H1 (cell line): ENCODE measurements at regions not wholly inside any gene's neighbourhood (a gene's known extent, or its start where the extent isn't known, plus 50 kb on each side); places are given as distances from the start of the nearest gene placed in this dataset.

ENCODE experiments used
- EP300 ChIP-seq, 2 experiments: IDR thresholded peaks; 1 replicate in 1 of 2; 2 replicates in 1 of 2; pipeline ENCODE4 v1.6.1; 2011 to 2012; ENCODE audit warnings: low read depth in 2 of 2, low read length in 2 of 2, mild to moderate bottlenecking in 2 of 2, borderline replicate concordance in 1 of 2, inconsistent platforms in 1 of 2, moderate library complexity in 1 of 2
- EZH2 ChIP-seq: fragments of 200-600 bp; sonication (generic); IDR thresholded peaks from 2 replicates; pipeline ENCODE4 v1.7.1; 2012; ENCODE audit warnings: low read depth, mild to moderate bottlenecking, moderate library complexity, low read length, inconsistent platforms; ENCODE audit not compliant: severe bottlenecking
- GABPA ChIP-seq: IDR thresholded peaks from 2 replicates; pipeline ENCODE4 v1.6.1; 2011; ENCODE audit warnings: mild to moderate bottlenecking, low read length, moderate library complexity, borderline replicate concordance; ENCODE audit not compliant: insufficient read depth
- HDAC6 ChIP-seq: IDR thresholded peaks from one replicate; pipeline ENCODE4 v1.7.1; 2012; ENCODE audit warnings: low read depth, mild to moderate bottlenecking, inconsistent platforms, low read length, moderate library complexity
- NRF1 ChIP-seq: IDR thresholded peaks from 2 replicates; pipeline ENCODE4 v1.6.1; 2011; ENCODE audit warnings: mild to moderate bottlenecking, low read depth, low read length, improper control_type of control experiment
- POLR2AphosphoS5 ChIP-seq: IDR thresholded peaks from 2 replicates; pipeline ENCODE4 v1.6.1; 2011; ENCODE audit warnings: low read depth, low read length
- TAF1 ChIP-seq: IDR thresholded peaks from 2 replicates; pipeline ENCODE4 v1.6.1; 2011; ENCODE audit warnings: mild to moderate bottlenecking, low read depth, low read length
- TCF12 ChIP-seq: IDR thresholded peaks from 2 replicates; pipeline ENCODE4 v1.6.1; 2011; ENCODE audit warnings: low read depth, mild to moderate bottlenecking, low read length
- TF ChIP-seq, protein P1 (sequence below), 3 experiments: IDR thresholded peaks; 1 replicate in 2 of 3; 2 replicates in 1 of 3; pipeline versions ENCODE4 v1.5.1 to v1.6.1; 2011; ENCODE audit warnings: low read length in 3 of 3, mild to moderate bottlenecking in 3 of 3, inconsistent platforms in 2 of 3, low read depth in 1 of 3, moderate library complexity in 1 of 3; ENCODE audit not compliant: insufficient read depth in 1 of 3; ENCODE audit errors: control extremely low read depth in 1 of 3

DNA sequence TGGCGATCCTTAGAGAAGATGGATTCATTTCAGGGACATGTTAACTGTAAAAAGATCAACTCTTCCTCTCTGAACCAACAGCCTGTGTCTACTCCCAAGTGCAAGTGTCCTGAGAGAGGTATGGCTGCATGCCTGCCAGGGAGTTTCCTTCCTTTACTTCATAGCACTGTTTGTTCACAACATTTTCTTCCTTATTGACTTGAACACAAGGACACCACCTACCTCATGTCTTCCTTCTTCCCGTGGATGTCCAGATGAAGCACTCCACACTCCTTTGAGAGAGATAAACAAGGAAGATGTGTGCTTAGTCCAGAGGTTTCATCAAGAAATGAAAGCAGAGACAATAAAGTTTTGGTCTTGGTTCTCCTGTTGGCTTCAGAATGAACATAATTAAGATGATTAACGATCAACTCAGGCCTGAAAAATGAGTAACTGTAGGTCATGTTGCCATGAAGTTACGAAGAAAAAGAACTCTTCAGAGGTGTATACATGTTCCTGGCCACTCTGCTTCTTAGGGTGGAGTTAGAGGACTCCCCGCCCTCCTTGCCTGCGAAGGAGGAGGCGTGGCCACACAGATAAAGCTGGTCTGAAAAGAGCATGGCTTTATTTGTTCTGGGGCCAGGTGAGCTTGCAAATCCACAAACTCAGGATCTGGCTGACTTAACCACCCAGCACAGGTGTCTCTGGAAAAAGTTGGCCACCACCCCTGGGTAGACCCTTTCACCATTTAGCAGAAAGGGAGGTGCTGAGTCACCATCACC is 155.0 kb upstream of the KCTD1 start:
- TF ChIP-seq HDAC6 (no peak), TCF12 (no peak), TAF1 (no peak), GABPA (no peak), EZH2 (no peak), NRF1 (no peak), POLR2AphosphoS5 (no peak), EP300 (IDR thresholded peaks at IDR 0.05; ENCODE audit: borderline replicate concordance in 1 of 2, low read depth in 2 of 2, low read length in 2 of 2) (no peak)
- TF ChIP-seq, protein P1, sequence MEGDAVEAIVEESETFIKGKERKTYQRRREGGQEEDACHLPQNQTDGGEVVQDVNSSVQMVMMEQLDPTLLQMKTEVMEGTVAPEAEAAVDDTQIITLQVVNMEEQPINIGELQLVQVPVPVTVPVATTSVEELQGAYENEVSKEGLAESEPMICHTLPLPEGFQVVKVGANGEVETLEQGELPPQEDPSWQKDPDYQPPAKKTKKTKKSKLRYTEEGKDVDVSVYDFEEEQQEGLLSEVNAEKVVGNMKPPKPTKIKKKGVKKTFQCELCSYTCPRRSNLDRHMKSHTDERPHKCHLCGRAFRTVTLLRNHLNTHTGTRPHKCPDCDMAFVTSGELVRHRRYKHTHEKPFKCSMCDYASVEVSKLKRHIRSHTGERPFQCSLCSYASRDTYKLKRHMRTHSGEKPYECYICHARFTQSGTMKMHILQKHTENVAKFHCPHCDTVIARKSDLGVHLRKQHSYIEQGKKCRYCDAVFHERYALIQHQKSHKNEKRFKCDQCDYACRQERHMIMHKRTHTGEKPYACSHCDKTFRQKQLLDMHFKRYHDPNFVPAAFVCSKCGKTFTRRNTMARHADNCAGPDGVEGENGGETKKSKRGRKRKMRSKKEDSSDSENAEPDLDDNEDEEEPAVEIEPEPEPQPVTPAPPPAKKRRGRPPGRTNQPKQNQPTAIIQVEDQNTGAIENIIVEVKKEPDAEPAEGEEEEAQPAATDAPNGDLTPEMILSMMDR (IDR thresholded peaks at IDR 0.05; ENCODE audit: control extremely low read depth in 1 of 3, insufficient read depth in 1 of 3, low read depth in 1 of 3, low read length in 3 of 3): no peak
